Right cardiac atrium (tissue), 5 donors: ENCODE measurements at regions not wholly inside any gene's neighbourhood (a gene's known extent, or its start where the extent isn't known, plus 50 kb on each side); places are given as distances from the start of the nearest gene placed in this dataset.

Source experiments
- ATAC-seq, 2 donors: fragments of 200-7000 bp; cut with Tn5 transposase; one replicate each; pipeline versions ENCODE4 v1.8.0 to v1.9.1; 2020; ENCODE audit warnings: moderate library complexity in 2 of 2, mild to moderate bottlenecking in 1 of 2
- DNase-seq, 3 donors: peaks; one replicate each; pipeline ENCODE4 v3.0.0-alpha.2; 2020
- H3K27ac ChIP-seq: one replicate; pipeline ENCODE4 v1.5.1; 2013; ENCODE audit warnings: mild to moderate bottlenecking, low read length, control low read depth, moderate library complexity
- H3K27me3 ChIP-seq: one replicate; pipeline ENCODE4 v1.6.1; 2013; ENCODE audit not compliant: control insufficient read depth, insufficient read depth
- H3K4me1 ChIP-seq: one replicate; pipeline ENCODE4 v1.6.1; 2013; ENCODE audit warnings: low read length; ENCODE audit not compliant: control insufficient read depth, insufficient read depth
- H3K4me3 ChIP-seq: one replicate; pipeline ENCODE4 v1.5.1; 2013; ENCODE audit warnings: low read length, control low read depth
- H3K9me3 ChIP-seq: one replicate; pipeline ENCODE4 v1.6.1; 2013; ENCODE audit warnings: low read length; ENCODE audit not compliant: control insufficient read depth
- WGBS: extraction: QIAGEN DNeasy Blood & Tissue Kit; methylation state at CpG from one replicate; pipeline ENCODE4 v1.1.7; 2013; 5-methylcytosine and 5-hydroxymethylcytosine counted together
- intact Hi-C, 4 donors: fragments of 100-400 bp; cut with DNase I; formaldehyde crosslinking; loops; one replicate each; pipeline versions ENCODE4 v1.11.0 to v1.14.0; 2022 to 2023
- microRNA-seq, 2 donors: library from miRNA; unstranded; fragments of <30 nt; microRNA quantifications; one replicate each; pipeline ENCODE4 v1.2.0, GENCODE V29; 2020 to 2021
- donor health status: healthy with polysubstance abuse.
- donor health status: DM: no; HTN: yes; CAD: no.
- donor health status: DM: no; HTN: no; CAD: no.
- donor health status: DM: no; HTN: yes; CAD: no; lungs with severe emphysema.
- donor health status: DM: yes; HTN: yes; CAD: no.

- ATAC-seq (no peak), DNase-seq (no peak)
- Histone ChIP-seq H3K9me3 (no peaks in the 10 kb centered on the region), H3K4me3 (no peak overlapping the region), H3K27ac (no peak overlapping the region), H3K4me1 (no peaks in the 10 kb centered on the region), H3K27me3 (no peaks in the 10 kb centered on the region)
- intact Hi-C loops, result loop anchor here in 1 of 4 donors (10.0 kb wide), 1 partner anchor 498 kb away; no protein-coding TSS in a partner anchor
These were observed 58.5 kb upstream of the ARGLU1 start for GRCh38 chr13:106626473-106626872.

GRCh38 chr13:106625578-106625977, 57.6 kb upstream of the ARGLU1 start:
- Histone ChIP-seq H3K27ac (no peak overlapping the region), H3K4me3 (no peak overlapping the region), H3K27me3 (no peaks in the 10 kb centered on the region), H3K9me3 (no peaks in the 10 kb centered on the region), H3K4me1 (no peaks in the 10 kb centered on the region)
- DNase-seq (no peak), ATAC-seq (no peak)
- intact Hi-C loops, result loop anchor here in 1 of 4 donors (10.0 kb wide), 1 partner anchor 499 kb away; no protein-coding TSS in a partner anchor
- WGBS, result 76% methylated on average over 5 of the region's 5 CpGs

- no peaks in the 10 kb centered on the region for H3K27me3 ChIP-seq
- H3K27ac ChIP-seq, result peak overlapping the region; percentile 14
- no peak overlapping the region for H3K4me3 ChIP-seq
- 62% methylated on average over 7 of the region's 7 CpGs for WGBS
- no peaks in the 10 kb centered on the region for H3K9me3 ChIP-seq
- intact Hi-C loops, result loop anchor here in 2 of 4 donors (5.0 to 10.0 kb wide), 2 partner anchors 293 to 501 kb away; no protein-coding TSS in a partner anchor
- peak in 1 of 2 donors; percentile 68 for ATAC-seq
- DNase-seq, result no peak
- H3K4me1 ChIP-seq, result no peaks in the 10 kb centered on the region
These were observed 56.0 kb upstream of the ARGLU1 start for GRCh38 chr13:106623799-106624460.

- no peak overlapping the region for H3K27ac ChIP-seq
- intact Hi-C loops, result loop anchor here in 2 of 4 donors (5.0 to 10.0 kb wide), 2 partner anchors 295 to 503 kb away; no protein-coding TSS in a partner anchor
- H3K4me3 ChIP-seq, result no peak overlapping the region
- H3K9me3 ChIP-seq, result no peaks in the 10 kb centered on the region
- 85% methylated on average over 1 of the region's 1 CpG for WGBS
- ATAC-seq (no peak), DNase-seq (no peak)
- H3K4me1 ChIP-seq, result no peaks in the 10 kb centered on the region
- no peaks in the 10 kb centered on the region for H3K27me3 ChIP-seq
These were observed 53.9 kb upstream of the ARGLU1 start for GRCh38 chr13:106621833-106622232.

GRCh38 chr13:106619688-106620555, 52.0 kb upstream of the ARGLU1 start:
- ATAC-seq (peak; percentile 91), DNase-seq (peak in 1 of 3 donors; percentile 52)
- H3K9me3 ChIP-seq, result no peaks in the 10 kb centered on the region
- H3K4me3 ChIP-seq, result peak overlapping the region; percentile 14
- 16% methylated on average over 10 of the region's 10 CpGs for WGBS
- no peaks in the 10 kb centered on the region for H3K4me1 ChIP-seq
- H3K27me3 ChIP-seq, result no peaks in the 10 kb centered on the region
- intact Hi-C loops, result loop anchor here in 2 of 4 donors (5.0 to 10.0 kb wide), 3 partner anchors 75 to 505 kb away; no protein-coding TSS in a partner anchor
- H3K27ac ChIP-seq, result peak overlapping the region; percentile 42

Small RNA genes in the stretch of these regions (microRNA-seq; reads per million reads assigned to microRNA genes)
- 0 reads per million in 2 donors for gene MIR1267
